Upper lobe of left lung (tissue), 6 donors: ENCODE measurements at regions not wholly inside any gene's neighbourhood (a gene's known extent, or its start where the extent isn't known, plus 50 kb on each side); places are given as distances from the start of the nearest gene placed in this dataset.
A peak's percentile ranks its signal among the peaks of the same experiment; 100 is the strongest.

Experiments used
- ATAC-seq, 2 donors: fragments of 200-7000 bp; cut with Tn5 transposase; one replicate each; pipeline ENCODE4 v1.9.1; 2022; ENCODE audit warnings: mild to moderate bottlenecking in 2 of 2, moderate library complexity in 2 of 2; ENCODE audit not compliant: low FRiP score in 2 of 2
- DNase-seq, 2 donors: peaks; one replicate each; pipeline ENCODE4 v3.0.0-alpha.2; 2019 to 2020
- H3K27ac ChIP-seq, 4 donors: fragments of 200-600 bp; sonication (generic); one replicate each; pipeline ENCODE4 v1.5.1; 2016 to 2019
- H3K27me3 ChIP-seq, 4 donors: fragments of 200-600 bp; sonication (generic); one replicate each; pipeline ENCODE4 v1.5.1; 2017 to 2019
- H3K36me3 ChIP-seq, 4 donors: fragments of 200-600 bp; sonication (generic); one replicate each; pipeline ENCODE4 v1.5.1; 2016 to 2019
- H3K4me1 ChIP-seq, 4 donors: fragments of 200-600 bp; sonication (generic); one replicate each; pipeline ENCODE4 v1.5.1; 2018 to 2019
- H3K4me3 ChIP-seq, 4 donors: fragments of 200-600 bp; sonication (generic); one replicate each; pipeline ENCODE4 v1.5.1; 2017 to 2019; ENCODE audit warnings: mild to moderate bottlenecking in 2 of 4, moderate library complexity in 1 of 4
- H3K9me3 ChIP-seq, 4 donors: fragments of 200-600 bp; sonication (generic); one replicate each; pipeline ENCODE4 v1.5.1; 2018 to 2019
- CTCF ChIP-seq, 6 experiments: fragments of 450-650 bp in 4 of 6; fragments of 200-600 bp in 2 of 6; sonication (generic) in 2 of 6; IDR thresholded peaks; one replicate each; pipeline ENCODE4 v1.5.1; 2016 to 2019; ENCODE audit warnings: antibody characterized with exemption in 6 of 6
- EP300 ChIP-seq, 4 donors: sonication (generic); formaldehyde crosslinking; IDR thresholded peaks; one replicate each; pipeline ENCODE4 v1.5.1; 2017; ENCODE audit warnings: antibody characterized with exemption in 4 of 4, control low read depth in 2 of 4
- POLR2A ChIP-seq, 4 donors: fragments of 450-650 bp; IDR thresholded peaks; one replicate each; pipeline ENCODE4 v1.5.1; 2016 to 2017; ENCODE audit warnings: antibody characterized with exemption in 4 of 4, mild to moderate bottlenecking in 2 of 4
- POLR2AphosphoS5 ChIP-seq, 2 donors: sonication (generic); formaldehyde crosslinking; IDR thresholded peaks; one replicate each; pipeline ENCODE4 v1.5.1; 2017; ENCODE audit warnings: antibody characterized with exemption in 2 of 2
- WGBS, 2 donors: methylation state at CpG; one replicate each; pipeline ENCODE4 v1.1.5; 2017 to 2018; 5-methylcytosine and 5-hydroxymethylcytosine counted together
- donor health status: DM: no; HTN: no; CAD: no; lungs with moderate emphysema.
- donor health status: DM: no; HTN: yes; CAD: no; lungs with severe emphysema.

GRCh38 chr16:86286991-86287663, 223.2 kb upstream of the FOXF1 start:
- peak in 1 of 2 donors; percentile 80 for DNase-seq
- H3K36me3 ChIP-seq: no peaks in the 10 kb centered on the region
- ATAC-seq: no peak
- H3K27ac ChIP-seq: peak overlapping the region in 1 of 4 donors; percentile 15
- peaks cover 0 to 14% (median 0%) of the 10 kb centered on the region in 4 donors for H3K4me1 ChIP-seq
- peak overlapping the region in 3 of 4 donors; percentile 30 to 45 (median 40) for H3K4me3 ChIP-seq
- H3K27me3 ChIP-seq: peaks cover 0 to 18% (median 7%) of the 10 kb centered on the region in 4 donors
- 2 to 9% methylated on average over 47 to 48 of the region's 49 CpGs for WGBS, 2 donors
- H3K9me3 ChIP-seq: no peaks in the 10 kb centered on the region
- no peak for TF ChIP-seq POLR2AphosphoS5 (IDR thresholded peaks at IDR 0.05)
- TF ChIP-seq POLR2A (IDR thresholded peaks at IDR 0.05): no peak
- TF ChIP-seq CTCF (IDR thresholded peaks at IDR 0.05): no peak
- TF ChIP-seq EP300 (IDR thresholded peaks at IDR 0.05): no peak

GRCh38 chr16:86287664-86288201, 222.6 kb upstream of the FOXF1 start:
- ATAC-seq (no peak), DNase-seq (no peak)
- 46 to 50% methylated on average over 8 of the region's 8 CpGs for WGBS, 2 donors
- Histone ChIP-seq H3K9me3 (no peaks in the 10 kb centered on the region), H3K4me3 (peak overlapping the region in 1 of 4 donors; percentile 40), H3K4me1 (peaks cover 0 to 14% (median 0%) of the 10 kb centered on the region in 4 donors), H3K36me3 (no peaks in the 10 kb centered on the region), H3K27me3 (peaks cover 0 to 18% (median 7%) of the 10 kb centered on the region in 4 donors), H3K27ac (no peak overlapping the region)
- no peak for TF ChIP-seq POLR2AphosphoS5 (IDR thresholded peaks at IDR 0.05)
- no peak for TF ChIP-seq EP300 (IDR thresholded peaks at IDR 0.05)
- TF ChIP-seq POLR2A (IDR thresholded peaks at IDR 0.05): no peak
- TF ChIP-seq CTCF (IDR thresholded peaks at IDR 0.05): no peak

GRCh38 chr16:86288716-86289294, 221.5 kb upstream of the FOXF1 start:
- ATAC-seq: no peak

GRCh38 chr16:86289304-86289703, 221.0 kb upstream of the FOXF1 start:
- no peak overlapping the region for H3K27ac ChIP-seq
- H3K9me3 ChIP-seq: no peaks in the 10 kb centered on the region
- H3K4me1 ChIP-seq: peaks cover 0 to 14% (median 0%) of the 10 kb centered on the region in 4 donors
- peaks cover 0 to 18% (median 7%) of the 10 kb centered on the region in 4 donors for H3K27me3 ChIP-seq
- TF ChIP-seq POLR2AphosphoS5 (IDR thresholded peaks at IDR 0.05): no peak
- TF ChIP-seq POLR2A (IDR thresholded peaks at IDR 0.05): no peak
- no peak for TF ChIP-seq CTCF (IDR thresholded peaks at IDR 0.05)
- TF ChIP-seq EP300 (IDR thresholded peaks at IDR 0.05): no peak
- WGBS, 2 donors: 60 to 66% methylated on average over 11 of the region's 11 CpGs
- ATAC-seq: no peak
- H3K36me3 ChIP-seq: no peaks in the 10 kb centered on the region
- DNase-seq: no peak
- no peak overlapping the region for H3K4me3 ChIP-seq

More at GRCh38 chr16:86288716-86289294, 221.5 kb upstream of the FOXF1 start:
- Histone ChIP-seq H3K4me1 (peaks cover 0 to 14% (median 0%) of the 10 kb centered on the region in 4 donors), H3K27me3 (peaks cover 0 to 18% (median 7%) of the 10 kb centered on the region in 4 donors), H3K27ac (no peak overlapping the region), H3K9me3 (no peaks in the 10 kb centered on the region), H3K4me3 (no peak overlapping the region), H3K36me3 (no peaks in the 10 kb centered on the region)
- TF ChIP-seq CTCF (IDR thresholded peaks at IDR 0.05) (no peak), POLR2A (IDR thresholded peaks at IDR 0.05) (no peak), EP300 (IDR thresholded peaks at IDR 0.05) (no peak), POLR2AphosphoS5 (IDR thresholded peaks at IDR 0.05) (no peak)
- 38 to 55% methylated on average over 15 to 19 of the region's 19 CpGs for WGBS, 2 donors
- no peak for DNase-seq
